OCI-LY7 (cell line): ENCODE measurements at regions not wholly inside any gene's neighbourhood (a gene's known extent, or its start where the extent isn't known, plus 50 kb on each side); places are given as distances from the start of the nearest gene placed in this dataset.

Experiments used
- CTCF ChIP-seq: fragments of 200-600 bp; sonication (generic); conservative IDR thresholded peaks from 2 replicates; pipeline ENCODE4 v1.5.1; 2014; ENCODE audit warnings: mild to moderate bottlenecking, antibody characterized with exemption, low read length, moderate library complexity, mixed read lengths
- EZH2phosphoT487 ChIP-seq: fragments of 200-600 bp; sonication (generic); IDR thresholded peaks from 2 replicates; pipeline ENCODE4 v1.6.1; 2018; ENCODE audit warnings: low read depth, borderline replicate concordance, mild to moderate bottlenecking, mixed run types, antibody characterized with exemption, low read length, moderate library complexity, mixed read lengths

DNA sequence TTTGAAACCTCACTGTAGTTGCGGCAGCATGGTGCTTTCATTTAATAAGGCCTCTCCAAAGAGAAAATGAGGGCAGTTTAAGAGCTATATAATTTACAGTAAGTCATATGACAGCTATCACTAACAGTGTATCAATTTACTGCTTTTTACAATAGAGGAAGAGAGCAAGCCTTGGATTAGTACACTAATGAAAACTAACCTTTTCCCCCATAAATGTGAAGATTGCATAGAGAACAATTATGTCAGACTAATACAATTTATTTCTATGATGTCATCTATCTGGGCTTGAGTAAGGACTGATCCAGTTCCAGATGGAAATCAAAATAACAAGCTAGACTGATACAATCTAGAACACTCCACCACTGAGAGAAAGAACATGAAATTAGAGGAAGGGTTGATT is 78.1 kb upstream of the FAM83B start:
- TF ChIP-seq EZH2phosphoT487, result no peak
- no peak for TF ChIP-seq CTCF
